ENCODE measurements at regions not wholly inside any gene's neighbourhood (a gene's known extent, or its start where the extent isn't known, plus 50 kb on each side); places are given as distances from the start of the nearest gene placed in this dataset.

GRCh38 chr2:78120275-78120674 lies 598.1 kb upstream of the LRRTM4 start:
- H3K4me2 ChIP-seq (ENCODE audit: insufficient read depth, low read length) = no peak overlapping the region
- H3K4me1 ChIP-seq (ENCODE audit: insufficient read depth, low read length) = no peaks in the 10 kb centered on the region
- H3K9me3 ChIP-seq (ENCODE audit: insufficient read depth, low read length, severe bottlenecking) = no peaks in the 10 kb centered on the region
- no peaks in the 10 kb centered on the region for H3K79me2 ChIP-seq (ENCODE audit: insufficient read depth, low read length)
- no peak overlapping the region for H3K9ac ChIP-seq (ENCODE audit: low read depth, low read length)
- no peak overlapping the region for H2AFZ ChIP-seq (ENCODE audit: low read depth, low read length)
- no peak overlapping the region for H3K27ac ChIP-seq (ENCODE audit: low read length)
- ATAC-seq (ENCODE audit: insufficient read depth, low read depth) (no peak), DNase-seq (no peak)
- H3K36me3 ChIP-seq (ENCODE audit: insufficient read depth, low read length) = no peaks in the 10 kb centered on the region
- H3K27me3 ChIP-seq (ENCODE audit: insufficient read depth, low read length, poor library complexity) = no peaks in the 10 kb centered on the region
- H3K4me3 ChIP-seq (ENCODE audit: low read depth in 1 of 2, low read length in 2 of 2) = no peak overlapping the region
- H4K20me1 ChIP-seq (ENCODE audit: insufficient read depth, low read length) = no peaks in the 10 kb centered on the region
- TF ChIP-seq CTCF (IDR thresholded peaks at IDR 0.05; ENCODE audit: borderline replicate concordance, extremely low read depth, low read length, poor library complexity, severe bottlenecking) (no peak), EZH2 (IDR thresholded peaks at IDR 0.05; ENCODE audit: borderline replicate concordance, low read depth, low read length, severe bottlenecking) (no peak)

- no peak overlapping the region for H3K9ac ChIP-seq (ENCODE audit: low read depth, low read length)
- TF ChIP-seq EZH2 (IDR thresholded peaks at IDR 0.05; ENCODE audit: borderline replicate concordance, low read depth, low read length, severe bottlenecking) = no peak
- H3K4me2 ChIP-seq (ENCODE audit: insufficient read depth, low read length) = no peak overlapping the region
- no peak for DNase-seq
- H3K4me1 ChIP-seq (ENCODE audit: insufficient read depth, low read length) = no peaks in the 10 kb centered on the region
- no peaks in the 10 kb centered on the region for H3K36me3 ChIP-seq (ENCODE audit: insufficient read depth, low read length)
- H3K4me3 ChIP-seq (ENCODE audit: low read depth in 1 of 2, low read length in 2 of 2) = no peak overlapping the region
- no peaks in the 10 kb centered on the region for H3K27me3 ChIP-seq (ENCODE audit: insufficient read depth, low read length, poor library complexity)
- H3K9me3 ChIP-seq (ENCODE audit: insufficient read depth, low read length, severe bottlenecking) = no peaks in the 10 kb centered on the region
- H3K27ac ChIP-seq (ENCODE audit: low read length) = no peak overlapping the region
- no peaks in the 10 kb centered on the region for H4K20me1 ChIP-seq (ENCODE audit: insufficient read depth, low read length)
- no peak overlapping the region for H2AFZ ChIP-seq (ENCODE audit: low read depth, low read length)
- no peaks in the 10 kb centered on the region for H3K79me2 ChIP-seq (ENCODE audit: insufficient read depth, low read length)
- no peak for ATAC-seq (ENCODE audit: insufficient read depth, low read depth)
These were observed 602.9 kb upstream of the LRRTM4 start for GRCh38 chr2:78125042-78125441.

- Histone ChIP-seq H3K4me1 (ENCODE audit: insufficient read depth, low read length) (no peaks in the 10 kb centered on the region), H4K20me1 (ENCODE audit: insufficient read depth, low read length) (no peaks in the 10 kb centered on the region), H3K9ac (ENCODE audit: low read depth, low read length) (no peak overlapping the region), H3K4me2 (ENCODE audit: insufficient read depth, low read length) (no peak overlapping the region), H3K9me3 (ENCODE audit: insufficient read depth, low read length, severe bottlenecking) (no peaks in the 10 kb centered on the region), H3K27me3 (ENCODE audit: insufficient read depth, low read length, poor library complexity) (no peaks in the 10 kb centered on the region), H3K4me3 (ENCODE audit: low read depth in 1 of 2, low read length in 2 of 2) (no peak overlapping the region), H2AFZ (ENCODE audit: low read depth, low read length) (no peak overlapping the region), H3K36me3 (ENCODE audit: insufficient read depth, low read length) (no peaks in the 10 kb centered on the region), H3K79me2 (ENCODE audit: insufficient read depth, low read length) (no peaks in the 10 kb centered on the region), H3K27ac (ENCODE audit: low read length) (no peak overlapping the region)
- DNase-seq = no peak
- ATAC-seq (ENCODE audit: insufficient read depth, low read depth) = no peak
- no peak for TF ChIP-seq EZH2 (IDR thresholded peaks at IDR 0.05; ENCODE audit: borderline replicate concordance, low read depth, low read length, severe bottlenecking)
- no peak for TF ChIP-seq CTCF (IDR thresholded peaks at IDR 0.05; ENCODE audit: borderline replicate concordance, extremely low read depth, low read length, poor library complexity, severe bottlenecking)
These were observed 605.2 kb upstream of the LRRTM4 start for GRCh38 chr2:78127424-78127823.

GRCh38 chr2:78132391-78133370 lies 610.5 kb upstream of the LRRTM4 start:
- ATAC-seq (ENCODE audit: insufficient read depth, low read depth) = no peak
- H3K9me3 ChIP-seq (ENCODE audit: insufficient read depth, low read length, severe bottlenecking) = no peaks in the 10 kb centered on the region
- no peaks in the 10 kb centered on the region for H3K27me3 ChIP-seq (ENCODE audit: insufficient read depth, low read length, poor library complexity)
- TF ChIP-seq EZH2 (IDR thresholded peaks at IDR 0.05; ENCODE audit: borderline replicate concordance, low read depth, low read length, severe bottlenecking) (no peak), CTCF (IDR thresholded peaks at IDR 0.05; ENCODE audit: borderline replicate concordance, extremely low read depth, low read length, poor library complexity, severe bottlenecking) (no peak)
- no peaks in the 10 kb centered on the region for H3K36me3 ChIP-seq (ENCODE audit: insufficient read depth, low read length)
- no peak overlapping the region for H2AFZ ChIP-seq (ENCODE audit: low read depth, low read length)
- no peak overlapping the region for H3K4me3 ChIP-seq (ENCODE audit: low read depth in 1 of 2, low read length in 2 of 2)
- H3K79me2 ChIP-seq (ENCODE audit: insufficient read depth, low read length) = no peaks in the 10 kb centered on the region
- no peak overlapping the region for H3K9ac ChIP-seq (ENCODE audit: low read depth, low read length)
- H4K20me1 ChIP-seq (ENCODE audit: insufficient read depth, low read length) = no peaks in the 10 kb centered on the region
- no peak for DNase-seq
- no peak overlapping the region for H3K4me2 ChIP-seq (ENCODE audit: insufficient read depth, low read length)
- no peaks in the 10 kb centered on the region for H3K4me1 ChIP-seq (ENCODE audit: insufficient read depth, low read length)
- H3K27ac ChIP-seq (ENCODE audit: low read length) = no peak overlapping the region

All from DND-41 (cell line).